ENCODE measurements at regions not wholly inside any gene's neighbourhood (a gene's known extent, or its start where the extent isn't known, plus 50 kb on each side); places are given as distances from the start of the nearest gene placed in this dataset.

GRCh38 chr18:37873416-37873815 is 307.8 kb upstream of the CELF4 start:
- Histone ChIP-seq H3K27me3 (ENCODE audit: insufficient read depth, insufficient read length) (no peaks in the 10 kb centered on the region), H3K4me1 (ENCODE audit: insufficient read depth, insufficient read length) (no peaks in the 10 kb centered on the region), H3K9ac (ENCODE audit: insufficient read length, low read depth) (no peak overlapping the region), H3K4me3 (ENCODE audit: insufficient read length, low read depth) (no peak overlapping the region), H3K9me3 (ENCODE audit: insufficient read depth, low read length) (no peaks in the 10 kb centered on the region), H3K36me3 (ENCODE audit: insufficient read depth, insufficient read length, low read length) (no peaks in the 10 kb centered on the region)
- no peak for TF ChIP-seq ZNF274 (IDR thresholded peaks at IDR 0.05; ENCODE audit: low read depth, low read length)
- TF ChIP-seq SUZ12 (IDR thresholded peaks at IDR 0.05; ENCODE audit: extremely low read depth, insufficient read depth, insufficient read length) = no peak
- no peak for TF ChIP-seq YY1 (IDR thresholded peaks at IDR 0.05; ENCODE audit: insufficient read depth, insufficient read length)
- DNase-seq (ENCODE audit: low read depth, low spot score) = no peak

- no peak for DNase-seq (ENCODE audit: low read depth, low spot score)
- Histone ChIP-seq H3K9me3 (ENCODE audit: insufficient read depth, low read length) (no peaks in the 10 kb centered on the region), H3K27me3 (ENCODE audit: insufficient read depth, insufficient read length) (no peaks in the 10 kb centered on the region), H3K36me3 (ENCODE audit: insufficient read depth, insufficient read length, low read length) (no peaks in the 10 kb centered on the region), H3K9ac (ENCODE audit: insufficient read length, low read depth) (no peak overlapping the region), H3K4me3 (ENCODE audit: insufficient read length, low read depth) (no peak overlapping the region), H3K4me1 (ENCODE audit: insufficient read depth, insufficient read length) (no peaks in the 10 kb centered on the region)
- TF ChIP-seq YY1 (IDR thresholded peaks at IDR 0.05; ENCODE audit: insufficient read depth, insufficient read length) (no peak), ZNF274 (IDR thresholded peaks at IDR 0.05; ENCODE audit: low read depth, low read length) (no peak), SUZ12 (IDR thresholded peaks at IDR 0.05; ENCODE audit: extremely low read depth, insufficient read depth, insufficient read length) (no peak)
These were observed 307.0 kb upstream of the CELF4 start for GRCh38 chr18:37872562-37872961.

- Histone ChIP-seq H3K4me3 (ENCODE audit: insufficient read length, low read depth) (no peak overlapping the region), H3K9me3 (ENCODE audit: insufficient read depth, low read length) (no peaks in the 10 kb centered on the region), H3K27me3 (ENCODE audit: insufficient read depth, insufficient read length) (no peaks in the 10 kb centered on the region), H3K36me3 (ENCODE audit: insufficient read depth, insufficient read length, low read length) (no peaks in the 10 kb centered on the region), H3K4me1 (ENCODE audit: insufficient read depth, insufficient read length) (no peaks in the 10 kb centered on the region), H3K9ac (ENCODE audit: insufficient read length, low read depth) (no peak overlapping the region)
- TF ChIP-seq ZNF274 (IDR thresholded peaks at IDR 0.05; ENCODE audit: low read depth, low read length) (no peak), SUZ12 (IDR thresholded peaks at IDR 0.05; ENCODE audit: extremely low read depth, insufficient read depth, insufficient read length) (no peak), YY1 (IDR thresholded peaks at IDR 0.05; ENCODE audit: insufficient read depth, insufficient read length) (no peak)
- DNase-seq (ENCODE audit: low read depth, low spot score) = no peak
These were observed 306.0 kb upstream of the CELF4 start for GRCh38 chr18:37871561-37871960.

- TF ChIP-seq SUZ12 (IDR thresholded peaks at IDR 0.05; ENCODE audit: extremely low read depth, insufficient read depth, insufficient read length) = no peak
- no peak for TF ChIP-seq YY1 (IDR thresholded peaks at IDR 0.05; ENCODE audit: insufficient read depth, insufficient read length)
- Histone ChIP-seq H3K36me3 (ENCODE audit: insufficient read depth, insufficient read length, low read length) (no peaks in the 10 kb centered on the region), H3K4me1 (ENCODE audit: insufficient read depth, insufficient read length) (no peaks in the 10 kb centered on the region), H3K9me3 (ENCODE audit: insufficient read depth, low read length) (no peaks in the 10 kb centered on the region), H3K4me3 (ENCODE audit: insufficient read length, low read depth) (no peak overlapping the region), H3K9ac (ENCODE audit: insufficient read length, low read depth) (no peak overlapping the region), H3K27me3 (ENCODE audit: insufficient read depth, insufficient read length) (no peaks in the 10 kb centered on the region)
- no peak for DNase-seq (ENCODE audit: low read depth, low spot score)
These were observed 303.5 kb upstream of the CELF4 start for GRCh38 chr18:37869051-37869450.

GRCh38 chr18:37864122-37864521 is 298.5 kb upstream of the CELF4 start:
- H3K4me3 ChIP-seq (ENCODE audit: insufficient read length, low read depth) = no peak overlapping the region
- H3K9me3 ChIP-seq (ENCODE audit: insufficient read depth, low read length) = no peaks in the 10 kb centered on the region
- H3K9ac ChIP-seq (ENCODE audit: insufficient read length, low read depth) = no peak overlapping the region
- H3K36me3 ChIP-seq (ENCODE audit: insufficient read depth, insufficient read length, low read length) = no peaks in the 10 kb centered on the region
- H3K27me3 ChIP-seq (ENCODE audit: insufficient read depth, insufficient read length) = no peaks in the 10 kb centered on the region
- TF ChIP-seq YY1 (IDR thresholded peaks at IDR 0.05; ENCODE audit: insufficient read depth, insufficient read length) = no peak
- no peak for TF ChIP-seq SUZ12 (IDR thresholded peaks at IDR 0.05; ENCODE audit: extremely low read depth, insufficient read depth, insufficient read length)
- H3K4me1 ChIP-seq (ENCODE audit: insufficient read depth, insufficient read length) = no peaks in the 10 kb centered on the region
- DNase-seq (ENCODE audit: low read depth, low spot score) = no peak

GRCh38 chr18:37861981-37862380 is 296.4 kb upstream of the CELF4 start:
- H3K27me3 ChIP-seq (ENCODE audit: insufficient read depth, insufficient read length) = no peaks in the 10 kb centered on the region
- TF ChIP-seq SUZ12 (IDR thresholded peaks at IDR 0.05; ENCODE audit: extremely low read depth, insufficient read depth, insufficient read length) = no peak
- no peak for TF ChIP-seq YY1 (IDR thresholded peaks at IDR 0.05; ENCODE audit: insufficient read depth, insufficient read length)
- TF ChIP-seq ZNF274 (IDR thresholded peaks at IDR 0.05; ENCODE audit: low read depth, low read length) = no peak
- no peaks in the 10 kb centered on the region for H3K4me1 ChIP-seq (ENCODE audit: insufficient read depth, insufficient read length)
- H3K9ac ChIP-seq (ENCODE audit: insufficient read length, low read depth) = no peak overlapping the region
- H3K36me3 ChIP-seq (ENCODE audit: insufficient read depth, insufficient read length, low read length) = no peaks in the 10 kb centered on the region
- no peaks in the 10 kb centered on the region for H3K9me3 ChIP-seq (ENCODE audit: insufficient read depth, low read length)
- no peak for DNase-seq (ENCODE audit: low read depth, low spot score)
- H3K4me3 ChIP-seq (ENCODE audit: insufficient read length, low read depth) = no peak overlapping the region

GRCh38 chr18:37854396-37854795 is 288.8 kb upstream of the CELF4 start:
- Histone ChIP-seq H3K9ac (ENCODE audit: insufficient read length, low read depth) (no peak overlapping the region), H3K36me3 (ENCODE audit: insufficient read depth, insufficient read length, low read length) (no peaks in the 10 kb centered on the region), H3K27me3 (ENCODE audit: insufficient read depth, insufficient read length) (no peaks in the 10 kb centered on the region), H3K9me3 (ENCODE audit: insufficient read depth, low read length) (no peaks in the 10 kb centered on the region), H3K4me3 (ENCODE audit: insufficient read length, low read depth) (no peak overlapping the region), H3K4me1 (ENCODE audit: insufficient read depth, insufficient read length) (no peaks in the 10 kb centered on the region)
- TF ChIP-seq ZNF274 (IDR thresholded peaks at IDR 0.05; ENCODE audit: low read depth, low read length) (no peak), YY1 (IDR thresholded peaks at IDR 0.05; ENCODE audit: insufficient read depth, insufficient read length) (no peak), SUZ12 (IDR thresholded peaks at IDR 0.05; ENCODE audit: extremely low read depth, insufficient read depth, insufficient read length) (no peak)
- no peak for DNase-seq (ENCODE audit: low read depth, low spot score)

- H3K9me3 ChIP-seq (ENCODE audit: insufficient read depth, low read length) = no peaks in the 10 kb centered on the region
- no peak overlapping the region for H3K9ac ChIP-seq (ENCODE audit: insufficient read length, low read depth)
- no peaks in the 10 kb centered on the region for H3K4me1 ChIP-seq (ENCODE audit: insufficient read depth, insufficient read length)
- no peak overlapping the region for H3K4me3 ChIP-seq (ENCODE audit: insufficient read length, low read depth)
- H3K27me3 ChIP-seq (ENCODE audit: insufficient read depth, insufficient read length) = no peaks in the 10 kb centered on the region
- H3K36me3 ChIP-seq (ENCODE audit: insufficient read depth, insufficient read length, low read length) = no peaks in the 10 kb centered on the region
- DNase-seq (ENCODE audit: low read depth, low spot score) = no peak
- TF ChIP-seq SUZ12 (IDR thresholded peaks at IDR 0.05; ENCODE audit: extremely low read depth, insufficient read depth, insufficient read length) = no peak
- no peak for TF ChIP-seq YY1 (IDR thresholded peaks at IDR 0.05; ENCODE audit: insufficient read depth, insufficient read length)
- TF ChIP-seq ZNF274 (IDR thresholded peaks at IDR 0.05; ENCODE audit: low read depth, low read length) = no peak
These were observed 288.1 kb upstream of the CELF4 start for GRCh38 chr18:37853706-37854105.

Measured in NT2/D1 (cell line).